Thymus (tissue), 11 donors: ENCODE measurements at regions not wholly inside any gene's neighbourhood (a gene's known extent, or its start where the extent isn't known, plus 50 kb on each side); places are given as distances from the start of the nearest gene placed in this dataset.
"Not testable (repeated sequence)": the region's sequence is repeated elsewhere in the genome, so short reads cannot be mapped to it uniquely, and the experiment has no call there.

ENCODE experiments used
- DNase-seq, 9 donors: peaks; one replicate each; pipeline ENCODE4 v3.0.0-alpha.2; 2013; ENCODE audit warnings: low spot score in 9 of 9, low read depth in 6 of 9, missing footprints in 1 of 9
- H3K27ac ChIP-seq, 2 donors: one replicate each; pipeline ENCODE4 v1.5.1; 2013; ENCODE audit warnings: control low read depth in 1 of 2, low read depth in 1 of 2, low read length in 1 of 2, mild to moderate bottlenecking in 1 of 2, moderate library complexity in 1 of 2
- H3K27me3 ChIP-seq, 2 donors: one replicate each; pipeline ENCODE4 v1.5.1; 2013; ENCODE audit warnings: low read length in 1 of 2; ENCODE audit not compliant: control insufficient read depth in 2 of 2, insufficient read depth in 1 of 2
- H3K36me3 ChIP-seq, 2 donors: one replicate each; pipeline ENCODE4 v1.5.1; 2013; ENCODE audit warnings: low read length in 1 of 2, mild to moderate bottlenecking in 1 of 2, moderate library complexity in 1 of 2; ENCODE audit not compliant: control insufficient read depth in 2 of 2, insufficient read depth in 2 of 2
- H3K4me1 ChIP-seq, 2 donors: one replicate each; pipeline ENCODE4 v1.5.1; 2013; ENCODE audit warnings: low read length in 2 of 2; ENCODE audit not compliant: control insufficient read depth in 2 of 2, insufficient read depth in 2 of 2
- H3K4me3 ChIP-seq, 2 donors: one replicate each; pipeline ENCODE4 v1.5.1; 2013; ENCODE audit warnings: low read length in 2 of 2, control low read depth in 1 of 2, mild to moderate bottlenecking in 1 of 2
- H3K9me3 ChIP-seq, 2 donors: one replicate each; pipeline ENCODE4 v1.5.1; 2013; ENCODE audit warnings: low read length in 1 of 2, mild to moderate bottlenecking in 1 of 2; ENCODE audit not compliant: control insufficient read depth in 2 of 2, insufficient read depth in 1 of 2
- WGBS: extraction: QIAGEN DNeasy Blood & Tissue Kit; methylation state at CpG from one replicate; pipeline ENCODE4 v1.1.7; 2013; 5-methylcytosine and 5-hydroxymethylcytosine counted together
- donor health status: healthy.

- H3K9me3 ChIP-seq = no peaks in the 10 kb centered on the region
- H3K27me3 ChIP-seq = no peaks in the 10 kb centered on the region
- no peak for DNase-seq
- H3K36me3 ChIP-seq = no peaks in the 10 kb centered on the region
- no peak overlapping the region for H3K4me3 ChIP-seq
- H3K27ac ChIP-seq = no peak overlapping the region
- H3K4me1 ChIP-seq = no peaks in the 10 kb centered on the region
Measured at GRCh38 chr2:184394642-184395041, 203.7 kb upstream of the ZNF804A start.

DNA sequence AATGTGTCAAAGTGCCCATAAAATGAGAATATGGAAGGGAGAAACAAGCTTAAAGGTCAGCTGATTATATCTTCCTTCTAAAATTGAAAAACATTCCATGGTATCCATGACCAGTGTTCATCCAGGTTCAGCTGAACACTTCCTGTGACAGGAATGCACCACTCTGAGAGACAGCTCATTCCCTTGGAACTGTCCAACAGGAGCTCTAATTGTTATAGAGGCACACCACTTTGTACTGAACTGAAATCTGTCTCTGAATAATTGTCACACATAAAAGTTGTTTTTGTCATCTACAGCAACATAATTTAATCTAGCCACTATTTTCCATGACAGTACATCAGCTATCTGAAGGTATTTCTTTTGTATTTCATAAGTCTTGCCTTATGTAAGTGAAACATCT is 195.9 kb upstream of the ZNF804A start:
- no peaks in the 10 kb centered on the region for H3K36me3 ChIP-seq
- no peaks in the 10 kb centered on the region for H3K27me3 ChIP-seq
- DNase-seq = no peak
- no peaks in the 10 kb centered on the region for H3K4me1 ChIP-seq
- H3K9me3 ChIP-seq = no peaks in the 10 kb centered on the region
- no peak overlapping the region for H3K4me3 ChIP-seq
- no peak overlapping the region for H3K27ac ChIP-seq

GRCh38 chr2:184407041-184407630 is 191.2 kb upstream of the ZNF804A start:
- WGBS = 93% methylated on average over 7 of the region's 7 CpGs

DNA sequence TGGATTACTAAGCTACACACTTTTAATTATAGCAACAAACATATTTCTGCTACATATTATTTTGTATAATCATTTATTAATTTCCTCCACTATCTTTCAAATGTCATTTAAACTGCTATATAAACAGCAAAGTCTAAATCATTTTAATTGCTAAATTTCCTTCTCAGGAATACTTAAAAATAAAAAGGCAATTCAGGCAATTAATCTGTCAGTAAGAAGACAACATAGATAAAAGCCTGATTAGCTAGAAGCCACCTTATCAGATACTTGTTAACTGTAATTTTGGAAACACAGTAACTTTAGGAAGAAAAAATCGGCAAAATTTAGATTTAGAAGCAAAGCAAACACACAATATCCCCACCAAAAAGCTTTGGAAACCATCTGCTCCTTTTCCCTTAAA is 188.2 kb upstream of the ZNF804A start:
- no peak overlapping the region for H3K27ac ChIP-seq
- 87% methylated on average over 1 of the region's 1 CpG for WGBS
- H3K4me1 ChIP-seq = no peaks in the 10 kb centered on the region
- H3K9me3 ChIP-seq = no peaks in the 10 kb centered on the region
- H3K27me3 ChIP-seq = no peaks in the 10 kb centered on the region
- H3K36me3 ChIP-seq = no peaks in the 10 kb centered on the region
- no peak overlapping the region for H3K4me3 ChIP-seq
- DNase-seq = no peak

More at GRCh38 chr2:184407041-184407630, 191.2 kb upstream of the ZNF804A start:
- not testable (repeated sequence) for H3K36me3 ChIP-seq, H3K4me3 ChIP-seq, DNase-seq, H3K9me3 ChIP-seq, H3K4me1 ChIP-seq, H3K27me3 ChIP-seq, H3K27ac ChIP-seq

DNA sequence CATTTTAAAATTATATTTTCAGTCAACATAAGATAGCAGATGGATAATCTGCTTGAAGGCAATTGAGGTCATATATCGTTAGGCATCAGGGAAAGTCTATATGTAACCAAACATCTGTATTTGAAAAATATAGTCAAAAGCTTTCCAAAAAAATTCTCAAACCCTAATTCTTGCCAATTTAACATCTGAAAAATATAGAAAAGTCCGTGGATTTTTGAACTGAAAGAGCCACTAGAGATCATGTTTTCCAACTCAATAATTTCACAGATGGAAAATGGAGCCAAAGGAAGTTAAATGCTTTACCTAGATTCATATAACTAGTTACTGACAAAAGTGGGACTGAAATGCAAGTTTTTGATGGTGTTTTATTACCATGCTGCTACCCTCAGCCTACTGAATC is 185.1 kb upstream of the ZNF804A start:
- Histone ChIP-seq H3K4me3 (no peak overlapping the region), H3K27ac (no peak overlapping the region), H3K9me3 (peaks cover 0 to 3% of the 10 kb centered on the region in 2 donors), H3K36me3 (no peaks in the 10 kb centered on the region), H3K27me3 (no peaks in the 10 kb centered on the region), H3K4me1 (no peaks in the 10 kb centered on the region)
- no peak for DNase-seq
- WGBS = 90% methylated on average over 2 of the region's 2 CpGs

DNA sequence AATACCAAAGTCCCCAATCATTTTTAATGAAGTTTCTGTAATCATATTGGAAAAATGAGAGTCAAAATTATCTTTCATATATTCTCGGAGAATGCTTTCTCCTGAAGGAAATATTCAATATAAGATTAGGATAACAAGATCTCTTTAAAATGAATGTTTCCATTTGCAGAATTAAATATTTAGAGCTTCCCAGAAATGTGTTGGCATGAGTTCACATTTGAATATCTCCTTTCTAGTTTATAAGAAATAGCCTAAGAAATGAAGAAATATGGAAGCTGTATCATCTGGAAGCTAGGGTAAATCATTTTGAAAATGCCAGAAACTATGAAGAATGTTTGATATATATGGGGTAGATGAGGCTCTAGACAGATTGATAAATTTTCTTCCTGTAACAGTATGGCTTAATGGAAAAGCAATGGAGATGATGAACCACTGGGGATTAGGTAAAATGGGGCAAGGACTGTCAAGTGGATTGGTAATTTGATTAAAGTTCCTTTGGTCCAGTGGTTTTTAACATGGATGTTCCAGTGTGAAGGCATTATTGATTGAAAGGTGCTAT is 184.6 kb upstream of the ZNF804A start:
- Histone ChIP-seq H3K36me3 (no peaks in the 10 kb centered on the region), H3K4me3 (no peak overlapping the region), H3K4me1 (no peaks in the 10 kb centered on the region), H3K27me3 (no peaks in the 10 kb centered on the region), H3K27ac (no peak overlapping the region), H3K9me3 (peaks cover 0 to 3% of the 10 kb centered on the region in 2 donors)
- 98% methylated on average over 1 of the region's 1 CpG for WGBS
- no peak for DNase-seq

DNA sequence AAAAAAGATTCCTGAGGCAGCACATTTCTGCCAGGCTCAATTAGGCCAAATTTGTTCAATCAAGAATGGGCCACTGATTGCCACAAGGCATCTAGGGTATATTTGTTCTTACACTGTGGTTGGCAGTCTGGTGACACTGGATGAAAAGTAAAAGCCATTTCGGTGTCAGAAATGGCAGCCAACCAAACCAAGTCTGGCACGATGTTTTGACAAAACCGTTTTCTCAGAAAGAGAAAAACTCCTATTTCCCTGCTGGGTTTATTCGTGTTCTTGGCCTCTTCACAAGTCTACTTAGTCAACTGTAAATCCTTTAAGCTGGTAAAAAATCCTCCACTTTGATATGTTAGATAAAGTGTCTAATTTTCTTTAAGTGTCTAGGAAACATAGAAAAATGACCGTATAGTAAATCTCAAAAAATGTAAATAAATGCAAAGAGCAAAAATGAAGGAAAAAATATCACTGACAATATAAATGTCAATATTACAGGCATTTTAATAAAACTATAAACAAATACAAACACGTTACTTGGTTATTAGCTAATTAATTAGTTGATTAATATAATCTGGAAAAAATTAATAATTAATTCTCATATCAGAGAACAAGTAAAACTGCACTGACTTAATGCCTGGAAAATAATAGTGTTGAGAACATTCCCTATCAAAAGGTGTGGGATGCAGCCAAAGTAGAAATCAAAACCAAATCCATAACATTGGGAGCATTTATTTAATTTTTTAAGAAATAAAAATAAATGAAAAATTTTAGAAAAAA is 182.0 kb upstream of the ZNF804A start:
- H3K4me1 ChIP-seq = no peaks in the 10 kb centered on the region
- H3K36me3 ChIP-seq = no peaks in the 10 kb centered on the region
- H3K9me3 ChIP-seq = peaks cover 0 to 3% of the 10 kb centered on the region in 2 donors
- no peak overlapping the region for H3K4me3 ChIP-seq
- WGBS = 92% methylated on average over 6 of the region's 6 CpGs
- no peaks in the 10 kb centered on the region for H3K27me3 ChIP-seq
- DNase-seq = no peak
- no peak overlapping the region for H3K27ac ChIP-seq

DNA sequence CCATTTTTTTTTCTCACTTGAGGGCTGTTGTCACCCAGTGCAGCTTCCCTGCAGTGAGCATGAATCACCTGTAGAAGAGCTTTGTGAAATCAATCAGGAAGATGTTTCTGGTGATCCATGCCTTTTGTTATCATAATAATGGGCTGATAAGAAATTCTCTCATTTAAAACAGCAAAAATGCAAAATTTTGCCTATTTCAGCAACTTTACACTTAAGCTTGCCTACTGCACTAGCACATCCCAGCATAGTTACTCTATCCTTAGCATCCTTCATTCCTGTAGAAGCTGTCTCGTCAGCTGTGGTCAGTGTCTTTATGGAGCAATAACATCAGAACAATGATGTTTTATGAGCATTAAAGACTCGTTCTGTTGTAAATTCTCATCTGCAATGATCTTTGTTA is 178.6 kb upstream of the ZNF804A start:
- Histone ChIP-seq H3K27ac (no peak overlapping the region), H3K36me3 (no peaks in the 10 kb centered on the region), H3K9me3 (peaks cover 0 to 3% of the 10 kb centered on the region in 2 donors), H3K4me1 (no peaks in the 10 kb centered on the region), H3K4me3 (no peak overlapping the region), H3K27me3 (no peaks in the 10 kb centered on the region)
- DNase-seq = no peak
- WGBS = 89% methylated on average over 2 of the region's 2 CpGs

DNA sequence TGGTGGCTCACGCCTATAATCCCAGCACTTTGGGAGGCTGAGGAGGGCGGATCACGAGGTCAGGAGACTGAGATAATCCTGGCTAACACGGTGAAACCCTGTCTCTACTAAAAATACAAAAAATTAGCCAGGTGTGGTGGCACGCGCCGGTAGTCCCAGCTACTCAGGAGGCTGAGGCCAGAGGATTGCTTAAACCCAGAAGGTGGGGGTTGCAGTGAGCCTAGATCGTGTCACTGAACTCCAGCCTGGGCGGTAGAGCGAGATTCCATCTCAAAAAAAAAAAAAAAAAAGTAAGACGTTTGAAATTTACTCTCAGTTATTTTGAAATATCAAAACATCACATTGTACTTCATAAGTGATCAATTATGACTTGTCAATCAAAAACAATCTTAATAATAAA is 176.9 kb upstream of the ZNF804A start:
- not testable (repeated sequence) for H3K27ac ChIP-seq, DNase-seq, H3K27me3 ChIP-seq, H3K4me3 ChIP-seq, H3K9me3 ChIP-seq, H3K4me1 ChIP-seq, H3K36me3 ChIP-seq
- WGBS = 93% methylated on average over 11 of the region's 11 CpGs
